Caco-2 (cell line): ENCODE measurements at regions not wholly inside any gene's neighbourhood (a gene's known extent, or its start where the extent isn't known, plus 50 kb on each side); places are given as distances from the start of the nearest gene placed in this dataset.

ENCODE experiments used
- BruUV-seq: library from RNA; stranded (reverse); fragments of 400-500 nt; replicated peaks from 2 replicates; lab custom pipeline; 2021; lab: Mats Ljungman, UMichigan
- CTCF ChIA-PET: fragments of 300-600 bp; sonication (Branson Sonifier 250); formaldehyde crosslinking; loops from one replicate; lab custom pipeline; 2022; ENCODE audit warnings: antibody characterized with exemption; lab: Charles Lee
- POLR2A ChIA-PET: fragments of 300-600 bp; sonication (Branson Sonifier 250); formaldehyde crosslinking; loops from one replicate; lab custom pipeline; 2022; ENCODE audit warnings: antibody characterized with exemption; lab: Charles Lee
- DNase-seq, 2 experiments: peaks; one replicate each; pipeline versions ENCODE4 v3.0.0 to v3.0.0-alpha.2; 2020 to 2022
- H3K27me3 ChIP-seq: replicated peaks from 2 replicates; pipeline ENCODE4 v1.6.0; 2011; ENCODE audit warnings: low read length; ENCODE audit not compliant: control insufficient read depth, insufficient read depth
- H3K36me3 ChIP-seq: 2 replicates; pipeline ENCODE4 v1.5.1; 2011; ENCODE audit warnings: low read length; ENCODE audit not compliant: control insufficient read depth, insufficient read depth
- H3K4me1 ChIP-seq: fragments of 250-450 bp; sonication (Bioruptor Pico); 2 replicates; pipeline ENCODE4 v1.5.1; 2020; ENCODE audit warnings: mild to moderate bottlenecking
- H3K4me3 ChIP-seq: 2 replicates; pipeline ENCODE4 v1.5.1; 2011; ENCODE audit warnings: low read depth, mild to moderate bottlenecking, control low read depth, low read length
- H3K9me3 ChIP-seq: fragments of 250-450 bp; sonication (Bioruptor Pico); 2 replicates; pipeline ENCODE4 v1.5.1; 2020; ENCODE audit warnings: mild to moderate bottlenecking, moderate library complexity
- H3K27ac Mint-ChIP-seq: one replicate; pipeline ENCODE4 v1.8.0; 2022; ENCODE audit warnings: mixed read lengths; ENCODE audit not compliant: unreplicated experiment
- H3K27me3 Mint-ChIP-seq: one replicate; pipeline ENCODE4 v1.8.0; 2022; ENCODE audit warnings: mixed read lengths; ENCODE audit not compliant: insufficient read depth, unreplicated experiment
- H3K36me3 Mint-ChIP-seq: one replicate; pipeline ENCODE4 v1.8.0; 2022; ENCODE audit warnings: mild to moderate bottlenecking, mixed read lengths; ENCODE audit not compliant: insufficient read depth, unreplicated experiment
- H3K4me1 Mint-ChIP-seq: one replicate; pipeline ENCODE4 v1.8.0; 2022; ENCODE audit warnings: low read depth, mixed read lengths; ENCODE audit not compliant: unreplicated experiment
- H3K4me3 Mint-ChIP-seq: one replicate; pipeline ENCODE4 v1.8.0; 2022; ENCODE audit warnings: mild to moderate bottlenecking, moderate library complexity, mixed read lengths; ENCODE audit not compliant: unreplicated experiment
- H3K9me3 Mint-ChIP-seq: one replicate; pipeline ENCODE4 v1.8.0; 2022; ENCODE audit warnings: mixed read lengths; ENCODE audit not compliant: unreplicated experiment
- intact Hi-C: fragments of 100-400 bp; cut with micrococcal nuclease; formaldehyde crosslinking; loops from one replicate; pipeline ENCODE4 v1.10.0; 2022; ENCODE audit not compliant: unreplicated experiment
- TF ChIP-seq, protein P1 (sequence below), 2 experiments: fragments of 200-600 bp in 1 of 2; IDR thresholded peaks; 1 replicate in 1 of 2; 2 replicates in 1 of 2; pipeline versions ENCODE4 v1.5.1 to v1.8.0; 2011 to 2022; ENCODE audit warnings: antibody characterized with exemption in 1 of 2, control low read depth in 1 of 2, inconsistent platforms in 1 of 2, low read depth in 1 of 2, low read length in 1 of 2, mild to moderate bottlenecking in 1 of 2, moderate library complexity in 1 of 2; ENCODE audit not compliant: insufficient read depth in 1 of 2, severe bottlenecking in 1 of 2, unreplicated experiment in 1 of 2

DNA sequence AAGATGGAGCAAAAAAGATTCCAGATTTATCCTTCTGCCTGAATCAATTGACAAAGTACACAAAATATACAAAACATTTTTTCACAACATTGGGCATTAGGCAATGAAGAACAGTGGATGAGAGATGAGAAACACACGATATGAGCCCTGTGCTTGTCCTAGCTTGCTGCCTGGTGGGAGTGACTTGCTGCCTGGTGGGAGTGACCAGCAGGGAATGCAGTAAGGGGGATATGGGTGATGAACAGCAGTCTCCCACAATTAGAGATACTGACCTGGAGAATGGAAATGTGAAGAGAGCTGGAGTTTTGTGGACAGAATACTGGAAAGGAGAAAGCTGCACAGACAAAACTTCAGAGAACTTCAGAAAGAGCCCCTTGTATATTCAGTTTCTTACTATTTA lies 629.4 kb upstream of the FRG1 start:
- Histone ChIP-seq H3K27me3 (no peaks in the 10 kb centered on the region), H3K9me3 (no peaks in the 10 kb centered on the region; the same call in 1 of the 2 replicates), H3K4me3 (no peak overlapping the region), H3K36me3 (no peaks in the 10 kb centered on the region), H3K4me1 (no peaks in the 10 kb centered on the region)
- Mint-ChIP-seq H3K36me3 (peaks cover 4% of the 10 kb centered on the region), H3K27ac (no peak overlapping the region), H3K27me3 (peaks cover 2% of the 10 kb centered on the region), H3K4me3 (no peak overlapping the region), H3K4me1 (no peaks in the 10 kb centered on the region), H3K9me3 (no peaks in the 10 kb centered on the region)
- ChIA-PET CTCF (no interaction called here), POLR2A (no interaction called here)
- BruUV-seq: no TSS peak
- no peak for DNase-seq
- TF ChIP-seq, protein P1, sequence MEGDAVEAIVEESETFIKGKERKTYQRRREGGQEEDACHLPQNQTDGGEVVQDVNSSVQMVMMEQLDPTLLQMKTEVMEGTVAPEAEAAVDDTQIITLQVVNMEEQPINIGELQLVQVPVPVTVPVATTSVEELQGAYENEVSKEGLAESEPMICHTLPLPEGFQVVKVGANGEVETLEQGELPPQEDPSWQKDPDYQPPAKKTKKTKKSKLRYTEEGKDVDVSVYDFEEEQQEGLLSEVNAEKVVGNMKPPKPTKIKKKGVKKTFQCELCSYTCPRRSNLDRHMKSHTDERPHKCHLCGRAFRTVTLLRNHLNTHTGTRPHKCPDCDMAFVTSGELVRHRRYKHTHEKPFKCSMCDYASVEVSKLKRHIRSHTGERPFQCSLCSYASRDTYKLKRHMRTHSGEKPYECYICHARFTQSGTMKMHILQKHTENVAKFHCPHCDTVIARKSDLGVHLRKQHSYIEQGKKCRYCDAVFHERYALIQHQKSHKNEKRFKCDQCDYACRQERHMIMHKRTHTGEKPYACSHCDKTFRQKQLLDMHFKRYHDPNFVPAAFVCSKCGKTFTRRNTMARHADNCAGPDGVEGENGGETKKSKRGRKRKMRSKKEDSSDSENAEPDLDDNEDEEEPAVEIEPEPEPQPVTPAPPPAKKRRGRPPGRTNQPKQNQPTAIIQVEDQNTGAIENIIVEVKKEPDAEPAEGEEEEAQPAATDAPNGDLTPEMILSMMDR (IDR thresholded peaks at IDR 0.05; ENCODE audit: insufficient read depth in 1 of 2, low read depth in 1 of 2, low read length in 1 of 2, severe bottlenecking in 1 of 2, unreplicated experiment in 1 of 2): no peak
- intact Hi-C loops: no loop called here

DNA sequence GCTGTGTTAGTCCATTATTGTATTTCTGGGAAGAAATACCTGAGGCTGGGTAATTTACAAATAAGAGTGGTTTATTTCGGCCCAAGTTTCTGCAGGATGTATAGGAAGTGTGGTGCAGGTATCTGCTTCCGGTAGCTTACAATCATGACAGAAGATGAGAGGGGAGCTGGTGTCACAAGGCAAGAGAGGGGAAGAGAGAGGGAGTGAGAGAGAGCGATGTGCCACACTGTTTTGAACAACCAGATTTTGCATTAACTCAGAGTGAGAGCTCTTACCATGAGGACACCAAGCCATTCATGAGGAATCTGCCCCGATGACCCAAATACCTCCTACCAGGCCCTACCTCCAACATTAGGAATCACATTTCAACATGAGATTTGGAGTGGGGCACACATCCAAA lies 627.6 kb upstream of the FRG1 start:
- Mint-ChIP-seq H3K4me1 (no peaks in the 10 kb centered on the region), H3K27ac (no peak overlapping the region), H3K27me3 (peaks cover 2% of the 10 kb centered on the region), H3K9me3 (peaks cover 1% of the 10 kb centered on the region), H3K4me3 (no peak overlapping the region), H3K36me3 (peaks cover 4% of the 10 kb centered on the region)
- Histone ChIP-seq H3K36me3 (no peaks in the 10 kb centered on the region), H3K4me3 (no peak overlapping the region), H3K4me1 (no peaks in the 10 kb centered on the region), H3K27me3 (no peaks in the 10 kb centered on the region), H3K9me3 (no peaks in the 10 kb centered on the region; the same call in 1 of the 2 replicates)
- POLR2A ChIA-PET: no interaction called here
- intact Hi-C loops: no loop called here
- TF ChIP-seq, protein P1 (IDR thresholded peaks at IDR 0.05; ENCODE audit: insufficient read depth in 1 of 2, low read depth in 1 of 2, low read length in 1 of 2, severe bottlenecking in 1 of 2, unreplicated experiment in 1 of 2): no peak
- CTCF ChIA-PET: no interaction called here
- DNase-seq: no peak
- BruUV-seq: no TSS peak

DNA sequence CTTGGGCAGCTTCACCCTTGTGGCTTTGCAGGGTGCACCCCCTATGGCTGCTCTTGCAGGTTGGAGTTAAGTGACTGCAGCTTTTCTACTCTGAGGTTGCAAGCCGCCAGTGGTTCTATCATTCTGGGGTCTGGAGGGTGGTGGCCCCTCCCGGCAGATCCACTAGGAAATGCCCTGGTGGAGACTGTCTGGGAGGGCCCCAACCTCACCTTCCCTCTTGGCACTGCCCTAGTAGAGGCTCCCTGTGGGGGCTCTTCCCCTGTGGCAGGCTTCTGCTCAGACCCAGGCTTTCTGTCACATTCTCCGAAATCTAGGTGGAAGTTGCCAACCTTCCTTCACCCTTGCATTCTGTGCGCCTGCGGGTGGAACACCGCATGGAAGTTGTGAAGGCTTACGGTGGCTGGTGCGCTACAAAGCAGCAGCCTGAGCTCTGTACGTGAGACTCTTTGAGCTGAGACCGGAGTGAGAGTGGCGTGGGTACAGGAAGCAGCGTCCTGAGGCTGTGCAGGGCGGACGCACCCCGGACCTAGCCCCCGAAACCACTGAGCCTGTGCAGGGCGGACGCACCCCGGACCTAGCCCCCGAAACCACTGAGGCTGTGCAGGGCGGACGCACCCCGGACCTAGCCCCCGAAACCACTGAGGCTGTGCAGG lies 626.7 kb upstream of the FRG1 start:
- Mint-ChIP-seq H3K9me3 (peaks cover 10% of the 10 kb centered on the region), H3K4me3 (no peak overlapping the region), H3K36me3 (peaks cover 4% of the 10 kb centered on the region), H3K4me1 (no peaks in the 10 kb centered on the region), H3K27ac (no peak overlapping the region), H3K27me3 (peaks cover 2% of the 10 kb centered on the region)
- no TSS peak for BruUV-seq
- ChIA-PET POLR2A (no interaction called here), CTCF (no interaction called here)
- H3K36me3 ChIP-seq: no peaks in the 10 kb centered on the region
- no peaks in the 10 kb centered on the region; the same call in 1 of the 2 replicates for H3K9me3 ChIP-seq
- no peak overlapping the region for H3K4me3 ChIP-seq
- no peaks in the 10 kb centered on the region for H3K4me1 ChIP-seq
- H3K27me3 ChIP-seq: no peaks in the 10 kb centered on the region
- no peak for DNase-seq
- intact Hi-C loops: no loop called here
- TF ChIP-seq, protein P1 (IDR thresholded peaks at IDR 0.05; ENCODE audit: insufficient read depth in 1 of 2, low read depth in 1 of 2, low read length in 1 of 2, severe bottlenecking in 1 of 2, unreplicated experiment in 1 of 2): no peak
